C4-2B (cell line): ENCODE measurements at regions not wholly inside any gene's neighbourhood (a gene's known extent, or its start where the extent isn't known, plus 50 kb on each side); places are given as distances from the start of the nearest gene placed in this dataset.

Source experiments
- ZFX ChIP-seq: fragments of 450-650 bp; IDR thresholded peaks from 2 replicates; pipeline ENCODE4 v1.6.1; 2017
- TF ChIP-seq, protein P1 (sequence below): fragments of 450-650 bp; conservative IDR thresholded peaks from 2 replicates; pipeline ENCODE4 v1.5.1; 2017; ENCODE audit warnings: mild to moderate bottlenecking

DNA sequence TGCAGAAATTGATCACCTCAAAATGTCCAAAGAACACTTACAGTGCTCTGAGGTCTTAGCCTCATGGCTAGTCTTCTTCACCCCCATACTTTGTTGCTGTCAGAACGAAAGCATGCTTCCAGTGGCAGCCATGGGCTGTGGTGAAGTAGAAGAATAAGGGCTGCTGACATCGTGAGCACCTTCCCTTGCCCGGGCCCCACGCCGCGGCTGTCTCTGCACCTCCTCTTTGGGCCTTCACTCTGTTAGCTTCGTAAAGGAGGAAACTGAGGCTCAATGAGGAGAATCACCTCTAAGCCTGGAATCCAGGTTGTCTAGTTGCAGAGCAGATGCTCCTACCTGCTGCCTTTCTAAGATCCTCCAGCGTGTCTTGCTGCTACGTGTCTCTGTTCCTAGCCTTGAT lies 139.5 kb upstream of the SLC28A3 start:
- TF ChIP-seq, protein P1, sequence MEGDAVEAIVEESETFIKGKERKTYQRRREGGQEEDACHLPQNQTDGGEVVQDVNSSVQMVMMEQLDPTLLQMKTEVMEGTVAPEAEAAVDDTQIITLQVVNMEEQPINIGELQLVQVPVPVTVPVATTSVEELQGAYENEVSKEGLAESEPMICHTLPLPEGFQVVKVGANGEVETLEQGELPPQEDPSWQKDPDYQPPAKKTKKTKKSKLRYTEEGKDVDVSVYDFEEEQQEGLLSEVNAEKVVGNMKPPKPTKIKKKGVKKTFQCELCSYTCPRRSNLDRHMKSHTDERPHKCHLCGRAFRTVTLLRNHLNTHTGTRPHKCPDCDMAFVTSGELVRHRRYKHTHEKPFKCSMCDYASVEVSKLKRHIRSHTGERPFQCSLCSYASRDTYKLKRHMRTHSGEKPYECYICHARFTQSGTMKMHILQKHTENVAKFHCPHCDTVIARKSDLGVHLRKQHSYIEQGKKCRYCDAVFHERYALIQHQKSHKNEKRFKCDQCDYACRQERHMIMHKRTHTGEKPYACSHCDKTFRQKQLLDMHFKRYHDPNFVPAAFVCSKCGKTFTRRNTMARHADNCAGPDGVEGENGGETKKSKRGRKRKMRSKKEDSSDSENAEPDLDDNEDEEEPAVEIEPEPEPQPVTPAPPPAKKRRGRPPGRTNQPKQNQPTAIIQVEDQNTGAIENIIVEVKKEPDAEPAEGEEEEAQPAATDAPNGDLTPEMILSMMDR: no peak
- no peak for TF ChIP-seq ZFX
